CD4-positive, alpha-beta memory T cell (primary cell): ENCODE measurements at regions not wholly inside any gene's neighbourhood (a gene's known extent, or its start where the extent isn't known, plus 50 kb on each side); places are given as distances from the start of the nearest gene placed in this dataset.
A peak's percentile ranks its signal among the peaks of the same experiment; 100 is the strongest.

Source experiments
- CTCF ChIA-PET: fragments of 350-600 bp; sonication (Branson Sonifier 250); formaldehyde crosslinking; loops from one replicate; lab custom pipeline; 2021; ENCODE audit warnings: inconsistent platforms; ENCODE audit not compliant: partially characterized antibody; lab: Charles Lee
- POLR2A ChIA-PET: fragments of 350-600 bp; sonication (Branson Sonifier 250); formaldehyde crosslinking; loops from one replicate; lab custom pipeline; 2021; ENCODE audit not compliant: partially characterized antibody; lab: Charles Lee
- DNase-seq, 5 donors: peaks; one replicate each; pipeline versions ENCODE4 v3.0.0 to v3.0.0-alpha.2; 2020 to 2022; ENCODE audit warnings: mixed read lengths in 1 of 5
- H3K27ac ChIP-seq: one replicate; pipeline ENCODE4 v1.7.0; 2013; ENCODE audit warnings: low read depth, low read length
- H3K27me3 ChIP-seq: 2 replicates; pipeline ENCODE4 v1.7.0; 2013; ENCODE audit warnings: mild to moderate bottlenecking, low read length, moderate library complexity; ENCODE audit not compliant: insufficient read depth
- H3K36me3 ChIP-seq: 2 replicates; pipeline ENCODE4 v1.7.0; 2013; ENCODE audit warnings: mild to moderate bottlenecking, low read length, moderate library complexity; ENCODE audit not compliant: insufficient read depth
- H3K4me1 ChIP-seq: 2 replicates; pipeline ENCODE4 v1.7.0; 2013; ENCODE audit warnings: mild to moderate bottlenecking, low read length, moderate library complexity; ENCODE audit not compliant: insufficient read depth
- H3K4me3 ChIP-seq, 2 donors: one replicate each; pipeline ENCODE4 v1.7.0; 2013; ENCODE audit warnings: low read length in 2 of 2, mild to moderate bottlenecking in 1 of 2
- H3K9me3 ChIP-seq, 2 donors: one replicate each; pipeline ENCODE4 v1.7.0; 2013; ENCODE audit warnings: low read length in 2 of 2, control low read depth in 1 of 2; ENCODE audit not compliant: control insufficient read depth in 1 of 2
- H3K27ac Mint-ChIP-seq, 7 donors: one replicate each; pipeline ENCODE4 v1.8.0; 2020 to 2021; ENCODE audit warnings: mixed read lengths in 7 of 7, mild to moderate bottlenecking in 6 of 7, inconsistent platforms in 3 of 7, moderate library complexity in 3 of 7
- H3K27me3 Mint-ChIP-seq, 2 donors: one replicate each; pipeline ENCODE4 v1.8.0; 2020 to 2021; ENCODE audit warnings: mixed read lengths in 2 of 2
- H3K36me3 Mint-ChIP-seq, 2 donors: one replicate each; pipeline ENCODE4 v1.8.0; 2020 to 2021; ENCODE audit warnings: mixed read lengths in 2 of 2, inconsistent platforms in 1 of 2, mild to moderate bottlenecking in 1 of 2
- H3K4me1 Mint-ChIP-seq, 4 donors: one replicate each; pipeline ENCODE4 v1.8.0; 2020 to 2021; ENCODE audit warnings: mixed read lengths in 4 of 4, mild to moderate bottlenecking in 1 of 4
- H3K4me3 Mint-ChIP-seq, 8 donors: one replicate each; pipeline ENCODE4 v1.8.0; 2020 to 2021; ENCODE audit warnings: mixed read lengths in 8 of 8, mild to moderate bottlenecking in 7 of 8, moderate library complexity in 6 of 8, inconsistent platforms in 3 of 8
- H3K9me3 Mint-ChIP-seq, 8 donors: one replicate each; pipeline ENCODE4 v1.8.0; 2020 to 2021; ENCODE audit warnings: mixed read lengths in 8 of 8, mild to moderate bottlenecking in 5 of 8, inconsistent platforms in 3 of 8, moderate library complexity in 1 of 8
- intact Hi-C: fragments of 100-400 bp; cut with micrococcal nuclease; formaldehyde crosslinking; loops from one replicate; pipeline ENCODE4 v1.15.1; 2023

DNA sequence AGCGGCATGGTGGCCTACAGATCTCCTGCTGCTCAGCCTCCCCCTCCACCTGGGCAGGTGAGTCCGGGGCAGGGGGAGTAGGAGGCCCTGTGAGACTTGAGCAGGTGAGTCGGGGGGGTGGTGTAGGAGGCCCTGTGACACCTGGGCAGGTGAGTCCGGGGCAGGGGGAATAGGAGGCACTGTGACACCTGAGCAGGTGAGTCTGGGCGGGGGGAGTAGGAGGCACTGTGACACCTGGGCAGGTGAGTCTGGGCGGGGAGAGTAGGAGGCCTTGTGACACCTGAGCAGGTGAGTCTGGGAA lies 299.3 kb downstream of the BRD1 start:
- Mint-ChIP-seq H3K4me3 (no peak overlapping the region), H3K4me1 (peaks cover 0 to 7% (median 3%) of the 10 kb centered on the region in 4 donors), H3K27me3 (no peaks in the 10 kb centered on the region), H3K36me3 (no peaks in the 10 kb centered on the region), H3K27ac (no peak overlapping the region), H3K9me3 (no peaks in the 10 kb centered on the region)
- Histone ChIP-seq H3K27ac (no peak overlapping the region), H3K4me3 (no peak overlapping the region), H3K9me3 (no peaks in the 10 kb centered on the region), H3K27me3 (no peaks in the 10 kb centered on the region), H3K4me1 (no peaks in the 10 kb centered on the region), H3K36me3 (no peaks in the 10 kb centered on the region)
- intact Hi-C loops: no loop called here
- CTCF ChIA-PET: no interaction called here
- no peak for DNase-seq
- POLR2A ChIA-PET: no interaction called here

DNA sequence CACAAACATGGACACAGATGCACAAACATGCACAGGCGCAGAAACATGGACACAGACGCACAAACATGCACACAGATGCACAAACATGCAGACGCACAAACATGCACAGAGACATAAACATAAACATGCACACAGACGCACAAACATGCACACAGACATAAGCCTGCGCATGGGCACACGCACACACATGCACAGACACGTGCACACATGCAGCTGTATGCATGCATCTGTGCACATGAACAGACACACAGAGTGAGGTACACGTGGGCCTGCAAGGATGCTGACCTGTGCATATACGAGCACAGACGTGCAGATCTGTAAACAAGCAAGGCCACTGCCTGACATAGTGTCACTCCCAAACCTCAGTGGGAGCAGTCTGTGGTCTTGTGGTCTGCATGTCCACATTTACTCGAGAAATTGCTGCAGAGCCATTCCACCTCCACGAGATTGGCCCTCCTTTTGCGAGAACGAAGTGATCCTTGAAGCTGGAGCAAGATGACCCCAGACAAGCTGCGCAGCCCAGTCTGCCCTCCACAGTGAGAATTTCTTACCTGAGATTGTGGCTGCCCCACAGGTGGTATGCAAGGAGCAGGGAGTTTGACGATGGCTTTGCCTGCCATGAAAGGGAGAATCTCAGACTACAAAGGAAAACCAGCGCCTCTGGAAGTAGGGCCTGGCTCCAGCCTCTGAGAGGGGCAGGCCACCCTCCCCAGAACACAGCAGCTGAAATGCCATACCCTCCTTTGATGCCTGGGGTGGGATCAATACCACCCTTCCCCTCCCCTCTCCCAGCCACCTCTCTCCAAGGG lies 299.9 kb downstream of the BRD1 start:
- Histone ChIP-seq H3K27ac (no peak overlapping the region), H3K4me3 (no peak overlapping the region), H3K4me1 (no peaks in the 10 kb centered on the region), H3K36me3 (no peaks in the 10 kb centered on the region), H3K27me3 (no peaks in the 10 kb centered on the region), H3K9me3 (no peaks in the 10 kb centered on the region)
- H3K36me3 Mint-ChIP-seq: no peaks in the 10 kb centered on the region
- peaks cover 0 to 7% (median 3%) of the 10 kb centered on the region in 4 donors for H3K4me1 Mint-ChIP-seq
- no peak for DNase-seq
- H3K27me3 Mint-ChIP-seq: no peaks in the 10 kb centered on the region
- no peaks in the 10 kb centered on the region for H3K9me3 Mint-ChIP-seq
- no peak overlapping the region for H3K4me3 Mint-ChIP-seq
- ChIA-PET CTCF (no interaction called here), POLR2A (no interaction called here)
- H3K27ac Mint-ChIP-seq: peak overlapping the region in 1 of 7 donors; percentile 57
- intact Hi-C loops: no loop called here

DNA sequence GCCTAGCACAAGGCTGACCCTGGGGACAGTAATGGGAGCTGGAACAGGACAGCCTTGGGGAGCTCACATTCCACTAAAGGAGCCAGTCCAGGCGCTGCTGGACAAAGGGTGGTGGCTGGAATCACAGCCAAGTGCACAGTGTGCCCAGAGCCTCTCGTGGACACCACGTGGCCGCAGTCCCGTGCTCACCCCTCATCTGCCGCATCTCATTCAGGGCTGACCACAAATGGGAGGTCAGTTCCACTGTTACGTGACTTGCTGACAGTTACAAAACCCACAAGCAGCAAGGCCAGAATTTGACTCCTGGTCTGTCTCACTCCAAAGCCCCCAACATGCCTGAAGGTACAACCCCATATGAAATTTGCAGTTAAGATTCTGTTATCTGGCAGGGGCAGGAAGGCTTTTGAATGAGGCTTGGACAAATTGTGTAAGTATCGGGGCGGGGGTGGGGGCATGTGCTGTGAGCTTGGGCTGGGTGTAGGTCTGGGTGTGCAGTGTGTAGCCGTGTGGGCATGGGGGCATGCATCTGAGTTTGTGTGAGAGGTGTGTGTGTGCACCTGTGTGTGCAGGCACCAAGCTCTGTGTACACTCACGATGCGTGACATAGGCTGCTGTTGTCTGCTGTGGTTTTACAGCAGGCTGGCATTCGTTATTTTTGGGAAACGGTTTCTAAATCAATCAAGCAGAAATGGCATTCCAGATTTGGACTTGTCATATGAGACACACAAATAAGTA lies 301.7 kb downstream of the BRD1 start:
- Mint-ChIP-seq H3K9me3 (no peaks in the 10 kb centered on the region), H3K36me3 (peaks cover 0 to 1% of the 10 kb centered on the region in 2 donors), H3K4me3 (no peak overlapping the region), H3K27me3 (no peaks in the 10 kb centered on the region), H3K4me1 (peaks cover 0 to 7% (median 3%) of the 10 kb centered on the region in 4 donors), H3K27ac (no peak overlapping the region)
- CTCF ChIA-PET: no interaction called here
- Histone ChIP-seq H3K36me3 (no peaks in the 10 kb centered on the region), H3K4me1 (no peaks in the 10 kb centered on the region), H3K27me3 (no peaks in the 10 kb centered on the region), H3K4me3 (no peak overlapping the region), H3K9me3 (no peaks in the 10 kb centered on the region), H3K27ac (no peak overlapping the region)
- POLR2A ChIA-PET: no interaction called here
- no peak for DNase-seq
- intact Hi-C loops: no loop called here

DNA sequence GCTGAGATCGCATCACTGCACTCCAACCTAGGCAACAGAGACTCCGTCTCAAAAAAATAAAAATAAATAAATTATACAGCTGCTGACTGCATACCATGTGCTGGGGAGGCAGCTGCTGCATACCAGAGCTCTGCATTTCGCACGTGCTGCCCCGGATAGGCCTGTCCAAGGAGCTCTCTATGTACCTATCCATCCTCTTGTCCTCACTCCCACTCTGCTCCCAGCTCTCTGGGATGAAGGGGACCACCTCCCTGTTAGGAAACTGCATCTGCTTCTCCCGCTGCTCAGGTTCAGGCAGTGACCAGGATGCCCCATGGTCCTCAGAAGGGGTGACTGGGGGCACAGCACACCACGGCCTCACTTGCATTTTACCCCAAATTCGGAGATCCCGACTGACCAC lies 302.3 kb downstream of the BRD1 start:
- H3K27me3 ChIP-seq: no peaks in the 10 kb centered on the region
- H3K4me3 ChIP-seq: no peak overlapping the region
- no peak for DNase-seq
- no peaks in the 10 kb centered on the region for H3K4me1 ChIP-seq
- peak overlapping the region in 1 of 8 donors; percentile 17 for H3K4me3 Mint-ChIP-seq
- H3K9me3 ChIP-seq: no peaks in the 10 kb centered on the region
- H3K27me3 Mint-ChIP-seq: no peaks in the 10 kb centered on the region
- H3K27ac Mint-ChIP-seq: no peak overlapping the region
- CTCF ChIA-PET: no interaction called here
- POLR2A ChIA-PET: no interaction called here
- H3K9me3 Mint-ChIP-seq: no peaks in the 10 kb centered on the region
- peaks cover 0 to 7% (median 3%) of the 10 kb centered on the region in 4 donors for H3K4me1 Mint-ChIP-seq
- no peak overlapping the region for H3K27ac ChIP-seq
- H3K36me3 ChIP-seq: no peaks in the 10 kb centered on the region
- peaks cover 0 to 1% of the 10 kb centered on the region in 2 donors for H3K36me3 Mint-ChIP-seq
- intact Hi-C loops: no loop called here

DNA sequence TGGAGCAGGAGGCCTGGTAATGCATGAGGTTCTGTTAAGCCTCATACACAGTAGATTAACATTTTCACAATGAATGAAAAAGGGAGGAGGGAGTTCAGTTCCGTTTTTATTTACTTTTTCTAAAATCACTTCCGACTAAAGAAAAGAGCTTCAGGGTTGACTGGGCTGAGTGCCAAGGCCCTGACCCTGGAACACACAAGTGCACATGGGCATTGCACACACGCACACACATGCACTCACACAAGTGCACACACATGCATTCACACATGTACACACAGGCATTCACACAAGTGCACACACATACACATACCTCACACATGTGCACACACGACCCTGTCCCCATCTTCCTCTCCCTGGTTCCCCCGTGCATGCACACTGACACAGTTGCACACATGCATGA lies 303.3 kb downstream of the BRD1 start:
- H3K4me1 Mint-ChIP-seq: peaks cover 0 to 7% (median 3%) of the 10 kb centered on the region in 4 donors
- POLR2A ChIA-PET: no interaction called here

DNA sequence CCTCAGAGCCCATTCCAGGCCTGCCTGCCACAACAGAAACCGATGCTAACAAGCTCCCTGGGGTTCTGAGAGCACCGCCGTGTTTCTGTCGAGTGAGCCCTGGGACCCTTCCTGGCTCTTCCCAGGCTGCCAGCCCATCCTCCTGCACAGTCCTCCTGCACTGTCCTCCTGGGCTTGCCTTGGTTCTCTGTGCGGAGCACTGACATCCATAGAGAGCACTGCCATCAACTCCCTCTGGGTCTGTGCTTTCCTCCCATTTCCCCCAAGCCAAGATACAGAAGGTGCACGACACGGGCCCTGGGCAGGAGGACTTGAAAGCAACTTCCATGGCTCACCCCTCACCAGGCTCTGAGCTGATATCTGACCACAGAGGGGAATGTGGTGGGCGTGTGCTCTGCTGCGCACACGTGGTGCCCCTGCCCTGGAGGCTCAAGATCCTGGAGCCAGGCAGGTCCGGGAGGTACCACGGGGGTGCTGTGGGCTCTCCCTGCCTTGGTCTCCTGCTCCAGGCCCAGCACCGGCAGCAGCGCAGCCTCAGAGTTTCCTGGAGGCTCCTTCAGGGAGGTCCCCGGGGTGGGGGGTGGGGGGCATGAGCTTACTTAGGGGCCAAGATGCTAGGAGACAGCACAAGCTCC lies 304.2 kb downstream of the BRD1 start:
- H3K27ac Mint-ChIP-seq: no peak overlapping the region
- POLR2A ChIA-PET: no interaction called here
- DNase-seq: no peak
- H3K4me1 ChIP-seq: no peaks in the 10 kb centered on the region
- H3K4me3 ChIP-seq: no peak overlapping the region
- H3K36me3 Mint-ChIP-seq: peaks cover 0 to 1% of the 10 kb centered on the region in 2 donors
- no peaks in the 10 kb centered on the region for H3K9me3 ChIP-seq
- intact Hi-C loops: no loop called here
- no peaks in the 10 kb centered on the region for H3K9me3 Mint-ChIP-seq
- H3K27me3 ChIP-seq: no peaks in the 10 kb centered on the region
- no peaks in the 10 kb centered on the region for H3K27me3 Mint-ChIP-seq
- H3K4me1 Mint-ChIP-seq: peaks cover 0 to 7% (median 3%) of the 10 kb centered on the region in 4 donors
- no peak overlapping the region for H3K27ac ChIP-seq
- CTCF ChIA-PET: no interaction called here
- H3K36me3 ChIP-seq: no peaks in the 10 kb centered on the region
- H3K4me3 Mint-ChIP-seq: no peak overlapping the region

More for the DNA sequence above, 303.3 kb downstream of the BRD1 start:
- Mint-ChIP-seq H3K27ac (no peak overlapping the region), H3K27me3 (no peaks in the 10 kb centered on the region), H3K4me3 (no peak overlapping the region), H3K9me3 (no peaks in the 10 kb centered on the region), H3K36me3 (peaks cover 0 to 1% of the 10 kb centered on the region in 2 donors)
- no peaks in the 10 kb centered on the region for H3K36me3 ChIP-seq
- H3K9me3 ChIP-seq: no peaks in the 10 kb centered on the region
- no peak for DNase-seq
- H3K4me3 ChIP-seq: no peak overlapping the region
- intact Hi-C loops: no loop called here
- no peaks in the 10 kb centered on the region for H3K27me3 ChIP-seq
- CTCF ChIA-PET: no interaction called here
- no peak overlapping the region for H3K27ac ChIP-seq
- H3K4me1 ChIP-seq: no peaks in the 10 kb centered on the region

DNA sequence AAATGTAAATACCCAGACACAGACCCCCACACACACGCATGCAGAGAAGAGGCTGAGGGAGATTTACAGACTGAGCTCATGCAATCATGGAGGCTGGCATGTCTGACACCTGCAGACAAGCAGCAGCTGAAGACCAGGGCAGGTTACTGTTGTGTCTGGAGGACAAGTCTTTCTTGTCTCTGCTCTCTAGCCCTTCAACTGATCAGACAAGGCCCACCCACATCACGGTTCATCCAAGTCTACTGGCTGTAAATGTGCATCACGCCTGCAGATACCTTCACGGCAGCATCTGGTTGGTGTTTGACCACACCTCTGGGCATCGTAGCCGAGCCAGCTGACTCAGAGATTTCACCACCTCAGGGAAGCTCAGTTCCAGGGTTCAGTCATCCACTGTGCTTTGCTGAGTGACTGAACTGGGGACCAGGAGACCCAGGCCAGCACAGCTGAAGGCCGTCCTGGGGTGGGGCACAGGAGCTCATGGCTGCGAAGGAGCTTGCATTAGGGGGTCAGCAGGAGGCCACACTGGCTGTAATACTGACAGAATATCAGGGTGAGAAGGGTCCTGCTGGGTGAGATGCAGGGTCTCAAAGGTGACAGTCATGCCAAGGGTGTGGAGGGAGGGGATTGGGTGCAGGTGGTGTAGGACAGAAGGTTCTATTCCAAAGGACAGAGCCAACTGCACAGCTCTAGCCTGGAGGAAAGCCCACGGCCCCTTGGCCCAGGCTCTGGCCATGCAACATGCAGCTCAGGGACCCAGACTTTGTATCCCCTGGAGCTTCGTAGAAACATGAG lies 304.9 kb downstream of the BRD1 start:
- POLR2A ChIA-PET: no interaction called here
- no peak overlapping the region for H3K4me3 Mint-ChIP-seq
- H3K9me3 Mint-ChIP-seq: no peaks in the 10 kb centered on the region
- Histone ChIP-seq H3K9me3 (no peaks in the 10 kb centered on the region), H3K27me3 (no peaks in the 10 kb centered on the region), H3K27ac (no peak overlapping the region), H3K36me3 (no peaks in the 10 kb centered on the region), H3K4me1 (no peaks in the 10 kb centered on the region), H3K4me3 (no peak overlapping the region)
- H3K27me3 Mint-ChIP-seq: no peaks in the 10 kb centered on the region
- intact Hi-C loops: no loop called here
- DNase-seq: no peak
- peaks cover 0 to 7% (median 2%) of the 10 kb centered on the region in 4 donors for H3K4me1 Mint-ChIP-seq
- H3K36me3 Mint-ChIP-seq: peaks cover 0 to 1% of the 10 kb centered on the region in 2 donors
- CTCF ChIA-PET: no interaction called here
- H3K27ac Mint-ChIP-seq: peak overlapping the region in 1 of 7 donors; percentile 29
